Stimulated activated CD4-positive, alpha-beta T cell treated with anti-CD3 and anti-CD28 coated beads, TNF-alpha, amount 100 ng/mL, for 4 hours (primary cell): ENCODE measurements at regions not wholly inside any gene's neighbourhood (a gene's known extent, or its start where the extent isn't known, plus 50 kb on each side); places are given as distances from the start of the nearest gene placed in this dataset.

ENCODE experiments used
- DNase-seq, 3 experiments: peaks; one replicate each; pipeline ENCODE4 v3.0.0-alpha.2; 2020; ENCODE audit warnings: low read depth in 3 of 3

- no peak for DNase-seq
Measured at GRCh38 chr2:19547321-19547720, 188.9 kb upstream of the OSR1 start.

GRCh38 chr2:19545507-19545906 is 187.1 kb upstream of the OSR1 start:
- no peak for DNase-seq

- no peak for DNase-seq
Measured at GRCh38 chr2:19543663-19544383, 185.4 kb upstream of the OSR1 start.

GRCh38 chr2:19542796-19543662 is 184.6 kb upstream of the OSR1 start:
- DNase-seq = no peak

GRCh38 chr2:19541884-19542283 is 183.5 kb upstream of the OSR1 start:
- no peak for DNase-seq

- no peak for DNase-seq
Measured at GRCh38 chr2:19540739-19541525, 182.5 kb upstream of the OSR1 start.

GRCh38 chr2:19538411-19538963 is 180.1 kb upstream of the OSR1 start:
- no peak for DNase-seq

GRCh38 chr2:19536136-19536535 is 177.7 kb upstream of the OSR1 start:
- DNase-seq = no peak

- no peak for DNase-seq
Measured at GRCh38 chr2:19532547-19533196, 174.2 kb upstream of the OSR1 start.

- DNase-seq = no peak
Measured at GRCh38 chr2:19529677-19530076, 171.3 kb upstream of the OSR1 start.

GRCh38 chr2:19527771-19528170 is 169.3 kb upstream of the OSR1 start:
- DNase-seq = no peak

- DNase-seq = no peak
Measured at GRCh38 chr2:19525313-19525712, 166.9 kb upstream of the OSR1 start.

- DNase-seq = no peak
Measured at GRCh38 chr2:19519045-19519444, 160.6 kb upstream of the OSR1 start.

- no peak for DNase-seq
Measured at GRCh38 chr2:19507137-19507536, 148.7 kb upstream of the OSR1 start.

GRCh38 chr2:19505199-19506136 is 147.0 kb upstream of the OSR1 start:
- DNase-seq = no peak

GRCh38 chr2:19504400-19505198 is 146.2 kb upstream of the OSR1 start:
- no peak for DNase-seq

- no peak for DNase-seq
Measured at GRCh38 chr2:19503915-19504314, 145.5 kb upstream of the OSR1 start.

GRCh38 chr2:19503406-19503805 is 145.0 kb upstream of the OSR1 start:
- no peak for DNase-seq

GRCh38 chr2:19500126-19500525 is 141.7 kb upstream of the OSR1 start:
- no peak for DNase-seq

GRCh38 chr2:19496646-19497045 is 138.2 kb upstream of the OSR1 start:
- DNase-seq = no peak
